ENCODE measurements at regions not wholly inside any gene's neighbourhood (a gene's known extent, or its start where the extent isn't known, plus 50 kb on each side); places are given as distances from the start of the nearest gene placed in this dataset.

DNA sequence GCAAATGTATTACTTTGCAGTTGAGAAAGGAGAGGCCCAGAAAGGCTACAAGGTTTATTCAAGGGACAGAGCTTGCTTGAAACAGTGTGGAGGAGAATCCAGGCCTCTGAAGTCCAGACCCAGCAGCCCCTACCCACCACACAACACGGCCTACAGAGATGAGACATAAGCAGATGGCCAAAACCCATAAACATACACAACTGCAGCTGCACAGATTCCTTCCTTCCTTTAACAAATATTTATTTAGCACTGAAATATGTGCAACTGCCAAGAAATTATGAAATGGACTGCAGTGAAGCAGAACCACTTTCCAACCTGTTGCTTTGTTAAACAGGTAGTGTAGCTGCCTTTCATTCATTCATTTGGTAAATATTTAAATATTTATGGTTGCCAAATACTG, 122.3 kb downstream of the SPATA19 start:
- Histone ChIP-seq H3K4me2 (ENCODE audit: insufficient read depth, low read length) (no peak overlapping the region), H3K36me3 (ENCODE audit: insufficient read depth, low read length) (no peaks in the 10 kb centered on the region)
- ATAC-seq (ENCODE audit: insufficient read depth, low read depth) = no peak

DNA sequence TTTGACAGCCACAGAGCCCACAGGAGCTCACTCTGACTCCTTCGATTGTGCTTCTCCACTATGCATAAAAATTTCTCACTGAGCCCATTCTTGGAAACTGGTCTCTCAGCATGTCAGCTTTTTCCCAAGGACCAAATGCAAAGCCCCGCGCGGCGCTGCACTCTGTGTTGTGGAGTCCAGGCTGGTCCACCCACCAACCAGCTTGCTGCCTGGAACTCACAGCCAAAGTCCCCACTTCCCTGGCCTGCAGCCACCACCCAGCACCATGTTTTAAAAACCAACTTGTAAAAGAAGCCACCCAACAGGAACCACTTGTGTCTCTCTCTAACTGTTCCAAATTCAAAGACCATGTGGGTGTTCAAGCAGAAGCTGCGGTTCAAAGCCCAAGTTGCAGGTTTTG, 124.4 kb downstream of the SPATA19 start:
- TF ChIP-seq, protein P1, sequence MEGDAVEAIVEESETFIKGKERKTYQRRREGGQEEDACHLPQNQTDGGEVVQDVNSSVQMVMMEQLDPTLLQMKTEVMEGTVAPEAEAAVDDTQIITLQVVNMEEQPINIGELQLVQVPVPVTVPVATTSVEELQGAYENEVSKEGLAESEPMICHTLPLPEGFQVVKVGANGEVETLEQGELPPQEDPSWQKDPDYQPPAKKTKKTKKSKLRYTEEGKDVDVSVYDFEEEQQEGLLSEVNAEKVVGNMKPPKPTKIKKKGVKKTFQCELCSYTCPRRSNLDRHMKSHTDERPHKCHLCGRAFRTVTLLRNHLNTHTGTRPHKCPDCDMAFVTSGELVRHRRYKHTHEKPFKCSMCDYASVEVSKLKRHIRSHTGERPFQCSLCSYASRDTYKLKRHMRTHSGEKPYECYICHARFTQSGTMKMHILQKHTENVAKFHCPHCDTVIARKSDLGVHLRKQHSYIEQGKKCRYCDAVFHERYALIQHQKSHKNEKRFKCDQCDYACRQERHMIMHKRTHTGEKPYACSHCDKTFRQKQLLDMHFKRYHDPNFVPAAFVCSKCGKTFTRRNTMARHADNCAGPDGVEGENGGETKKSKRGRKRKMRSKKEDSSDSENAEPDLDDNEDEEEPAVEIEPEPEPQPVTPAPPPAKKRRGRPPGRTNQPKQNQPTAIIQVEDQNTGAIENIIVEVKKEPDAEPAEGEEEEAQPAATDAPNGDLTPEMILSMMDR (IDR thresholded peaks at IDR 0.05; ENCODE audit: borderline replicate concordance, extremely low read depth, low read length, poor library complexity, severe bottlenecking) = no peak
- no peak for TF ChIP-seq EZH2 (IDR thresholded peaks at IDR 0.05; ENCODE audit: borderline replicate concordance, low read depth, low read length, severe bottlenecking)
- ATAC-seq (ENCODE audit: insufficient read depth, low read depth) (no peak), DNase-seq (no peak)
- Histone ChIP-seq H3K36me3 (ENCODE audit: insufficient read depth, low read length) (no peaks in the 10 kb centered on the region), H3K9me3 (ENCODE audit: insufficient read depth, low read length, severe bottlenecking) (no peaks in the 10 kb centered on the region), H3K4me1 (ENCODE audit: insufficient read depth, low read length) (no peaks in the 10 kb centered on the region), H3K27ac (ENCODE audit: low read length) (no peak overlapping the region), H4K20me1 (ENCODE audit: insufficient read depth, low read length) (no peaks in the 10 kb centered on the region), H3K79me2 (ENCODE audit: insufficient read depth, low read length) (no peaks in the 10 kb centered on the region), H3K4me3 (ENCODE audit: low read depth in 1 of 2, low read length in 2 of 2) (no peak overlapping the region), H3K4me2 (ENCODE audit: insufficient read depth, low read length) (no peak overlapping the region), H3K9ac (ENCODE audit: low read depth, low read length) (no peak overlapping the region), H3K27me3 (ENCODE audit: insufficient read depth, low read length, poor library complexity) (peaks cover 14% of the 10 kb centered on the region), H2AFZ (ENCODE audit: low read depth, low read length) (no peak overlapping the region)

More for the DNA sequence above, 122.3 kb downstream of the SPATA19 start:
- no peaks in the 10 kb centered on the region for H3K4me1 ChIP-seq (ENCODE audit: insufficient read depth, low read length)
- no peak overlapping the region for H3K4me3 ChIP-seq (ENCODE audit: low read depth in 1 of 2, low read length in 2 of 2)
- no peak overlapping the region for H3K9ac ChIP-seq (ENCODE audit: low read depth, low read length)
- H3K79me2 ChIP-seq (ENCODE audit: insufficient read depth, low read length) = no peaks in the 10 kb centered on the region
- no peak overlapping the region for H2AFZ ChIP-seq (ENCODE audit: low read depth, low read length)
- H3K27ac ChIP-seq (ENCODE audit: low read length) = no peak overlapping the region
- no peak for TF ChIP-seq EZH2 (IDR thresholded peaks at IDR 0.05; ENCODE audit: borderline replicate concordance, low read depth, low read length, severe bottlenecking)
- TF ChIP-seq, protein P1 (IDR thresholded peaks at IDR 0.05; ENCODE audit: borderline replicate concordance, extremely low read depth, low read length, poor library complexity, severe bottlenecking) = no peak
- no peaks in the 10 kb centered on the region for H4K20me1 ChIP-seq (ENCODE audit: insufficient read depth, low read length)
- no peak for DNase-seq
- H3K9me3 ChIP-seq (ENCODE audit: insufficient read depth, low read length, severe bottlenecking) = no peaks in the 10 kb centered on the region
- H3K27me3 ChIP-seq (ENCODE audit: insufficient read depth, low read length, poor library complexity) = peaks cover 5% of the 10 kb centered on the region

DNA sequence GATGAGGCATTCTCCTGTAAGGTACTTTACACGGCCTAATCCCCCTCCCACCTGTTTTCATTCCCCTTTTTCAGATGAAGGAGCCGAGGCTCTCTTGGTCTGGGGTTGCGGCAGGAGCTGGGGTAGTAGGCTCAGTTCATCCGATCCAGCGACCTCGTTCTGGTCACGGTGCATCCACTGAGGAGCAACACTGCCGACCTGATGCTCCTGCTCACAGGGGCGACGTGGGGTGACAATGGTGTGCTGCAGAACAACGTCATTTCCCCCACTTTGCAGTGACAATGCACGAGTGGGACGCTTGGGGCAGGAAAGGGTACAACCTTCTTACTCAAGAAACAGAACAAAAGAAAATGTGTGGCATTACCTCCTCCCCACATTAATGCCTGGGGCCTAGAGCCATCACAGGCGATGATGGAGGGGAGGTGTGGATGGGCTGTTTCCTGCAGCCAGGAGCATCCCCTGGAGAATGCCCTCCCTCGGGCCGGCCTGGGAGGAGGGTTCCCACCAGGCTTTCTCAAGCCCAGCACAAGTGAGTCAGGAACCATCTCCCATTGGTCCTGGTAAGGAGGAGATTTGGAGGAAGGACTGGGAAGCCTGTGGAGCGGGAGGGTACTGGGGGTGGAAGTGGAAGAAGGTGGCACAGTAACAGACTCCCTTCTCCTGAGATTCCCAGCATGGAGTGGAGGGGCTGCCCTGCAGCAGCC, 125.6 kb downstream of the SPATA19 start:
- no peaks in the 10 kb centered on the region for H3K9me3 ChIP-seq (ENCODE audit: insufficient read depth, low read length, severe bottlenecking)
- no peak overlapping the region for H3K27ac ChIP-seq (ENCODE audit: low read length)
- no peaks in the 10 kb centered on the region for H4K20me1 ChIP-seq (ENCODE audit: insufficient read depth, low read length)
- peaks cover 14% of the 10 kb centered on the region for H3K27me3 ChIP-seq (ENCODE audit: insufficient read depth, low read length, poor library complexity)
- H3K4me3 ChIP-seq (ENCODE audit: low read depth in 1 of 2, low read length in 2 of 2) = no peak overlapping the region
- no peaks in the 10 kb centered on the region for H3K36me3 ChIP-seq (ENCODE audit: insufficient read depth, low read length)
- no peak for DNase-seq
- no peak overlapping the region for H3K4me2 ChIP-seq (ENCODE audit: insufficient read depth, low read length)
- H2AFZ ChIP-seq (ENCODE audit: low read depth, low read length) = no peak overlapping the region
- no peaks in the 10 kb centered on the region for H3K79me2 ChIP-seq (ENCODE audit: insufficient read depth, low read length)
- no peaks in the 10 kb centered on the region for H3K4me1 ChIP-seq (ENCODE audit: insufficient read depth, low read length)
- TF ChIP-seq, protein P1 (IDR thresholded peaks at IDR 0.05; ENCODE audit: borderline replicate concordance, extremely low read depth, low read length, poor library complexity, severe bottlenecking) = no peak
- no peak for TF ChIP-seq EZH2 (IDR thresholded peaks at IDR 0.05; ENCODE audit: borderline replicate concordance, low read depth, low read length, severe bottlenecking)
- no peak overlapping the region for H3K9ac ChIP-seq (ENCODE audit: low read depth, low read length)
- no peak for ATAC-seq (ENCODE audit: insufficient read depth, low read depth)

All from DND-41 (cell line).